ENCODE measurements at regions not wholly inside any gene's neighbourhood (a gene's known extent, or its start where the extent isn't known, plus 50 kb on each side); places are given as distances from the start of the nearest gene placed in this dataset.

GRCh38 chr12:24109381-24110039 lies 160.0 kb upstream of the SOX5 start:
- Histone ChIP-seq H3K4me3 (no peak overlapping the region), H3F3A (ENCODE audit: low read depth) (peaks cover 19% of the 10 kb centered on the region), H3K9ac (no peak overlapping the region), H3K36me3 (no peaks in the 10 kb centered on the region), H3K4me2 (no peak overlapping the region), H3K9me3 (ENCODE audit: low read depth) (no peaks in the 10 kb centered on the region), H3K27ac (no peak overlapping the region), H3K79me2 (ENCODE audit: low read depth) (no peaks in the 10 kb centered on the region), H2AFZ (replicated peaks) (peak overlapping the region; percentile 7), H4K20me1 (ENCODE audit: low read depth) (no peaks in the 10 kb centered on the region), H3K4me1 (peaks cover 39% of the 10 kb centered on the region), H3K27me3 (no peaks in the 10 kb centered on the region)
- Mint-ChIP-seq H3K4me3 (no peak overlapping the region), H3K4me1 (peaks cover 24% of the 10 kb centered on the region), H3K36me3 (peaks cover 4% of the 10 kb centered on the region), H3K9me3 (peaks cover 9% of the 10 kb centered on the region), H3K27me3 (ENCODE audit: insufficient read depth, low read depth) (no peaks in the 10 kb centered on the region), H3K27ac (no peak overlapping the region)
- DNase-seq (ENCODE audit: low spot score), result peak; percentile 47
- no peak for TF ChIP-seq EZH2phosphoT487 (IDR thresholded peaks at IDR 0.05)
- TF ChIP-seq CTCF (IDR thresholded peaks at IDR 0.05), result peak; percentile 71

- peaks cover 2% of the 10 kb centered on the region for H3K36me3 Mint-ChIP-seq
- H3K4me1 Mint-ChIP-seq, result peaks cover 11% of the 10 kb centered on the region
- H4K20me1 ChIP-seq (ENCODE audit: low read depth), result no peaks in the 10 kb centered on the region
- no peaks in the 10 kb centered on the region for H3K36me3 ChIP-seq
- H3K27me3 ChIP-seq, result no peaks in the 10 kb centered on the region
- no peaks in the 10 kb centered on the region for H3K9me3 ChIP-seq (ENCODE audit: low read depth)
- no peak overlapping the region for H3K27ac Mint-ChIP-seq
- H3K79me2 ChIP-seq (ENCODE audit: low read depth), result no peaks in the 10 kb centered on the region
- H2AFZ ChIP-seq (replicated peaks), result no peak overlapping the region
- peaks cover 9% of the 10 kb centered on the region for H3F3A ChIP-seq (ENCODE audit: low read depth)
- no peak overlapping the region for H3K4me2 ChIP-seq
- no peak overlapping the region for H3K27ac ChIP-seq
- TF ChIP-seq EZH2phosphoT487 (IDR thresholded peaks at IDR 0.05), result no peak
- no peak for TF ChIP-seq EZH2 (IDR thresholded peaks at IDR 0.05)
- no peak for TF ChIP-seq CTCF (IDR thresholded peaks at IDR 0.05)
- no peak overlapping the region for H3K4me3 ChIP-seq
- no peak overlapping the region for H3K4me3 Mint-ChIP-seq
- H3K9ac ChIP-seq, result no peak overlapping the region
- H3K27me3 Mint-ChIP-seq (ENCODE audit: insufficient read depth, low read depth), result no peaks in the 10 kb centered on the region
- H3K4me1 ChIP-seq, result peaks cover 10% of the 10 kb centered on the region
- no peak for DNase-seq (ENCODE audit: low spot score)
- peaks cover 2% of the 10 kb centered on the region for H3K9me3 Mint-ChIP-seq
These were observed 153.2 kb upstream of the SOX5 start for GRCh38 chr12:24102676-24103075.

DNA sequence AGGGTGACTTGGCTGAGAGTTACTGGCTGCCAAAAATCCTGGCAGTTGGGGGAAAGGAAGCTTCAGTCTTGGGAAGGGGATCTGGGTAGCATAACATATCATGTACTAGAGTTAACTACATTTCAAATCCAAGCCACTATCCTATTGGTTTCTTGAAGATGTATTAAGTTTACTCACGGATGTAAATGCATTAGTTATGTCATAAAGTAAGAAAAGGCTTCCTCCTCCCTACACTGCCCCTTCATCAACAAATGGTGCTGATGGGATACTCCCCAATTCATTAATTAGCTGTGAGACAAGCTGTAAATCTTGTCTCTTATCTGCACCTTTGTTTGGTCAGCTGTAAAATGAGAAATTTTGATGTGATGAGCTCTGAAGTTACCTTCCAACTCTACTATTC lies 150.1 kb upstream of the SOX5 start:
- Mint-ChIP-seq H3K36me3 (peaks cover 2% of the 10 kb centered on the region), H3K4me1 (peaks cover 8% of the 10 kb centered on the region), H3K9me3 (no peaks in the 10 kb centered on the region), H3K27me3 (ENCODE audit: insufficient read depth, low read depth) (no peaks in the 10 kb centered on the region), H3K27ac (no peak overlapping the region), H3K4me3 (no peak overlapping the region)
- Histone ChIP-seq H3K27me3 (no peaks in the 10 kb centered on the region), H4K20me1 (ENCODE audit: low read depth) (no peaks in the 10 kb centered on the region), H3K79me2 (ENCODE audit: low read depth) (no peaks in the 10 kb centered on the region), H3K27ac (no peak overlapping the region), H3K4me1 (no peaks in the 10 kb centered on the region), H3K4me2 (no peak overlapping the region), H3K4me3 (no peak overlapping the region), H3K9ac (no peak overlapping the region), H3K36me3 (no peaks in the 10 kb centered on the region), H2AFZ (replicated peaks) (no peak overlapping the region), H3F3A (ENCODE audit: low read depth) (no peaks in the 10 kb centered on the region), H3K9me3 (ENCODE audit: low read depth) (no peaks in the 10 kb centered on the region)
- no peak for DNase-seq (ENCODE audit: low spot score)
- no peak for TF ChIP-seq EZH2 (IDR thresholded peaks at IDR 0.05)
- no peak for TF ChIP-seq EZH2phosphoT487 (IDR thresholded peaks at IDR 0.05)
- no peak for TF ChIP-seq CTCF (IDR thresholded peaks at IDR 0.05)

Measured in neural progenitor cell (in vitro differentiated cells).